CD4-positive, alpha-beta T cell (primary cell): ENCODE measurements at regions not wholly inside any gene's neighbourhood (a gene's known extent, or its start where the extent isn't known, plus 50 kb on each side); places are given as distances from the start of the nearest gene placed in this dataset.

Experiments used
- ATAC-seq: fragments of 200-7000 bp; cut with Tn5 transposase; one replicate; pipeline ENCODE4 v1.10.0; 2022; ENCODE audit warnings: mild to moderate bottlenecking; ENCODE audit not compliant: poor library complexity
- CTCF ChIA-PET: fragments of 350-600 bp; sonication (Branson Sonifier 250); formaldehyde crosslinking; loops from one replicate; lab custom pipeline; 2021; ENCODE audit warnings: antibody characterized with exemption, inconsistent platforms; lab: Charles Lee
- POLR2A ChIA-PET: fragments of 350-600 bp; sonication (Branson Sonifier 250); formaldehyde crosslinking; loops from one replicate; lab custom pipeline; 2021; ENCODE audit warnings: antibody characterized with exemption, inconsistent platforms; lab: Charles Lee
- DNase-seq, 14 experiments: peaks; one replicate each; pipeline ENCODE4 v3.0.0-alpha.2; 2013 to 2020; ENCODE audit warnings: mixed read lengths in 2 of 14
- H3K27ac ChIP-seq, 2 donors: one replicate each; pipeline versions ENCODE4 v1.5.1 to v1.7.0; 2013; ENCODE audit warnings: low read length in 2 of 2, low read depth in 1 of 2, mild to moderate bottlenecking in 1 of 2
- H3K27me3 ChIP-seq, 2 experiments: 1 replicate in 1 of 2; 2 replicates in 1 of 2; pipeline versions ENCODE4 v1.6.1 to v1.7.0; 2013; ENCODE audit warnings: low read length in 2 of 2, control low read depth in 1 of 2, mild to moderate bottlenecking in 1 of 2, moderate library complexity in 1 of 2; ENCODE audit not compliant: insufficient read depth in 2 of 2, control insufficient read depth in 1 of 2
- H3K36me3 ChIP-seq: one replicate; pipeline ENCODE4 v1.6.1; 2013; ENCODE audit warnings: low read length, control low read depth; ENCODE audit not compliant: insufficient read depth
- H3K4me1 ChIP-seq: one replicate; pipeline ENCODE4 v1.6.1; 2013; ENCODE audit warnings: low read length, control low read depth; ENCODE audit not compliant: insufficient read depth
- H3K4me3 ChIP-seq: one replicate; pipeline ENCODE4 v1.5.1; 2013; ENCODE audit warnings: mild to moderate bottlenecking, low read length, moderate library complexity
- H3K9me3 ChIP-seq, 2 experiments: 1 replicate in 1 of 2; 2 replicates in 1 of 2; pipeline versions ENCODE4 v1.6.1 to v1.7.0; 2013; ENCODE audit warnings: low read length in 2 of 2, mild to moderate bottlenecking in 2 of 2, control low read depth in 1 of 2, moderate library complexity in 1 of 2; ENCODE audit not compliant: control insufficient read depth in 1 of 2, insufficient read depth in 1 of 2
- H3K27ac Mint-ChIP-seq: one replicate; pipeline ENCODE4 v1.8.0; 2020; ENCODE audit warnings: mixed read lengths
- H3K27me3 Mint-ChIP-seq: one replicate; pipeline ENCODE4 v1.8.0; 2021; ENCODE audit warnings: mixed read lengths
- H3K36me3 Mint-ChIP-seq: one replicate; pipeline ENCODE4 v1.8.0; 2021; ENCODE audit warnings: low read depth, mixed read lengths
- H3K4me1 Mint-ChIP-seq: one replicate; pipeline ENCODE4 v1.8.0; 2021; ENCODE audit warnings: low read depth, mixed read lengths
- H3K4me3 Mint-ChIP-seq: one replicate; pipeline ENCODE4 v1.8.0; 2020; ENCODE audit warnings: mild to moderate bottlenecking, mixed read lengths
- H3K9me3 Mint-ChIP-seq: one replicate; pipeline ENCODE4 v1.8.0; 2020; ENCODE audit warnings: mixed read lengths
- intact Hi-C, 2 experiments: fragments of 100-400 bp; cut with DNase I in 1 of 2; cut with micrococcal nuclease in 1 of 2; formaldehyde crosslinking; loops; one replicate each; pipeline versions ENCODE4 v1.15.1 to v1.9.0; 2023 to 2025; cut with DNase I, micrococcal nuclease
- TF ChIP-seq, protein P1 (sequence below): fragments of 200-600 bp; IDR thresholded peaks from one replicate; pipeline ENCODE4 v1.8.0; 2022; ENCODE audit warnings: antibody characterized with exemption, mild to moderate bottlenecking

GRCh38 chr10:65194126-65194525 is 1672.9 kb downstream of the REEP3 start:
- CTCF ChIA-PET = no interaction called here
- H3K36me3 ChIP-seq = no peaks in the 10 kb centered on the region
- H3K27ac ChIP-seq = no peak overlapping the region
- no peaks in the 10 kb centered on the region for H3K9me3 ChIP-seq
- Mint-ChIP-seq H3K4me3 (no peak overlapping the region), H3K27ac (no peak overlapping the region), H3K4me1 (no peaks in the 10 kb centered on the region), H3K27me3 (no peaks in the 10 kb centered on the region), H3K9me3 (peaks cover 3% of the 10 kb centered on the region), H3K36me3 (no peaks in the 10 kb centered on the region)
- H3K4me1 ChIP-seq = no peaks in the 10 kb centered on the region
- H3K27me3 ChIP-seq = no peaks in the 10 kb centered on the region
- DNase-seq (no peak), ATAC-seq (no peak)
- TF ChIP-seq, protein P1, sequence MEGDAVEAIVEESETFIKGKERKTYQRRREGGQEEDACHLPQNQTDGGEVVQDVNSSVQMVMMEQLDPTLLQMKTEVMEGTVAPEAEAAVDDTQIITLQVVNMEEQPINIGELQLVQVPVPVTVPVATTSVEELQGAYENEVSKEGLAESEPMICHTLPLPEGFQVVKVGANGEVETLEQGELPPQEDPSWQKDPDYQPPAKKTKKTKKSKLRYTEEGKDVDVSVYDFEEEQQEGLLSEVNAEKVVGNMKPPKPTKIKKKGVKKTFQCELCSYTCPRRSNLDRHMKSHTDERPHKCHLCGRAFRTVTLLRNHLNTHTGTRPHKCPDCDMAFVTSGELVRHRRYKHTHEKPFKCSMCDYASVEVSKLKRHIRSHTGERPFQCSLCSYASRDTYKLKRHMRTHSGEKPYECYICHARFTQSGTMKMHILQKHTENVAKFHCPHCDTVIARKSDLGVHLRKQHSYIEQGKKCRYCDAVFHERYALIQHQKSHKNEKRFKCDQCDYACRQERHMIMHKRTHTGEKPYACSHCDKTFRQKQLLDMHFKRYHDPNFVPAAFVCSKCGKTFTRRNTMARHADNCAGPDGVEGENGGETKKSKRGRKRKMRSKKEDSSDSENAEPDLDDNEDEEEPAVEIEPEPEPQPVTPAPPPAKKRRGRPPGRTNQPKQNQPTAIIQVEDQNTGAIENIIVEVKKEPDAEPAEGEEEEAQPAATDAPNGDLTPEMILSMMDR = no peak
- intact Hi-C loops = no loop called here
- H3K4me3 ChIP-seq = no peak overlapping the region
- POLR2A ChIA-PET = no interaction called here

DNA sequence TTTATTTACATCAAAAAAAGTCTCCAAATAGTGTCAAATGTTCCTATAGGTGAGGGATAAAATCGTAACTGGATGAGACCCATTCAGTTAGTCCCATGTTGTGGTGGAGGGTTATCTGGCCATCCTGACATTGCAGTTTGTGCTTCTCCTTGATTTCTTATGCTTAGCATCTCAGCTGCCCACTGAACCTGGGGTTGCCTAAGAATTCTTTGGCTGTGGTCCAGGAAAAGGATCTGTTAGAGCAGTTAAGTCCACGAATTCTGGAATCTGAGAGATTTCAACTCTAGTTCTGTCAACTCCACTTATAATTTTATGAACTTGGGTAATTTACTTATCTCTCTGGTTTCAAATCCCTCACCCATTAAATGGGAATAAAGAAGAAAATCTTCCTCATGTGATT is 1673.4 kb downstream of the REEP3 start:
- no peaks in the 10 kb centered on the region for H3K4me1 Mint-ChIP-seq
- no peaks in the 10 kb centered on the region for H3K36me3 ChIP-seq
- POLR2A ChIA-PET = no interaction called here
- ATAC-seq (no peak), DNase-seq (no peak)
- TF ChIP-seq, protein P1 = no peak
- H3K4me3 Mint-ChIP-seq = no peak overlapping the region
- CTCF ChIA-PET = no interaction called here
- intact Hi-C loops = no loop called here
- peaks cover 3% of the 10 kb centered on the region for H3K9me3 Mint-ChIP-seq
- no peak overlapping the region for H3K27ac Mint-ChIP-seq
- H3K4me3 ChIP-seq = no peak overlapping the region
- no peak overlapping the region for H3K27ac ChIP-seq
- H3K4me1 ChIP-seq = no peaks in the 10 kb centered on the region
- no peaks in the 10 kb centered on the region for H3K27me3 Mint-ChIP-seq
- H3K27me3 ChIP-seq = no peaks in the 10 kb centered on the region
- H3K9me3 ChIP-seq = no peaks in the 10 kb centered on the region
- H3K36me3 Mint-ChIP-seq = no peaks in the 10 kb centered on the region

DNA sequence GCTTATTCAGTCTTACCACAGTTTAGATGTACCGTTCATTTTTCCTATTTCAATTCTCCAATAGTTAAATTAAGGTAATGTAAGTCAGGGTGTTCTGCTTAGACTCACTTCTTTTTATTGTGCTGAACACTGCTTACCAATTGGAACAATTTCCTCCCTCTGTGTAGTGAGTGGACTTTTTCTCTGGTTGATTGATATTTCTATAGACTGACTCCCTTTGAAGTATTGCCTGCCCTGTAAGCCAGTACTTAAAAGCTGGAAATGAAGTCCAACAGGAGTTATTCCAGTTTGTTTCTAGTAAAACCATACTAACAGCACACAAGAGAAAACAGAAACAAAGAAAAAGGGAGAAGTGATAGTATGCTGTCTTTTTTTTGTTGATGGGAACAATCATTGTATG is 1674.9 kb downstream of the REEP3 start:
- intact Hi-C loops = no loop called here
- Histone ChIP-seq H3K27me3 (no peaks in the 10 kb centered on the region), H3K36me3 (no peaks in the 10 kb centered on the region), H3K4me1 (no peaks in the 10 kb centered on the region), H3K9me3 (no peaks in the 10 kb centered on the region), H3K4me3 (no peak overlapping the region), H3K27ac (no peak overlapping the region)
- ChIA-PET POLR2A (no interaction called here), CTCF (no interaction called here)
- TF ChIP-seq, protein P1 = no peak
- DNase-seq (no peak), ATAC-seq (no peak)
- Mint-ChIP-seq H3K4me3 (no peak overlapping the region), H3K27ac (no peak overlapping the region), H3K4me1 (no peaks in the 10 kb centered on the region), H3K36me3 (no peaks in the 10 kb centered on the region), H3K9me3 (no peaks in the 10 kb centered on the region), H3K27me3 (no peaks in the 10 kb centered on the region)
